SH-SY5Y (cell line): ENCODE measurements at regions not wholly inside any gene's neighbourhood (a gene's known extent, or its start where the extent isn't known, plus 50 kb on each side); places are given as distances from the start of the nearest gene placed in this dataset.

ENCODE experiments used
- GATA2 ChIP-seq: IDR thresholded peaks from 2 replicates; pipeline ENCODE4 v1.6.1; 2011; ENCODE audit warnings: mild to moderate bottlenecking, low read depth, low read length
- GATA3 ChIP-seq: IDR thresholded peaks from 2 replicates; pipeline ENCODE4 v1.6.1; 2011; ENCODE audit warnings: low read depth, mild to moderate bottlenecking, low read length, moderate library complexity

DNA sequence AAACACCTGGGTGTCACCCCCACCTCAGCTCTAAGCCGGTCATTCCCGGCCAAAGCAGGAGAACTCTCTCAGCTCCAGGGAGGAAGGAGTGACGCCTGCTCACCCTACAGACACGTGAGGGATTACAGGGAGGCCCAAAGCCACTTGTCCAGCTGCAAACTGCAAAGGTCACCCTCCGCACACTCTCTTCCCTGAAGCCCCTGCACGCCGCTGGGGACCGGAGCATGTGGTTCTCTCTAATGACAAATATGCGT lies 108.0 kb upstream of the ID2 start:
- no peak for TF ChIP-seq GATA3
- TF ChIP-seq GATA2: no peak
